ENCODE measurements at regions not wholly inside any gene's neighbourhood (a gene's known extent, or its start where the extent isn't known, plus 50 kb on each side); places are given as distances from the start of the nearest gene placed in this dataset.

DNA sequence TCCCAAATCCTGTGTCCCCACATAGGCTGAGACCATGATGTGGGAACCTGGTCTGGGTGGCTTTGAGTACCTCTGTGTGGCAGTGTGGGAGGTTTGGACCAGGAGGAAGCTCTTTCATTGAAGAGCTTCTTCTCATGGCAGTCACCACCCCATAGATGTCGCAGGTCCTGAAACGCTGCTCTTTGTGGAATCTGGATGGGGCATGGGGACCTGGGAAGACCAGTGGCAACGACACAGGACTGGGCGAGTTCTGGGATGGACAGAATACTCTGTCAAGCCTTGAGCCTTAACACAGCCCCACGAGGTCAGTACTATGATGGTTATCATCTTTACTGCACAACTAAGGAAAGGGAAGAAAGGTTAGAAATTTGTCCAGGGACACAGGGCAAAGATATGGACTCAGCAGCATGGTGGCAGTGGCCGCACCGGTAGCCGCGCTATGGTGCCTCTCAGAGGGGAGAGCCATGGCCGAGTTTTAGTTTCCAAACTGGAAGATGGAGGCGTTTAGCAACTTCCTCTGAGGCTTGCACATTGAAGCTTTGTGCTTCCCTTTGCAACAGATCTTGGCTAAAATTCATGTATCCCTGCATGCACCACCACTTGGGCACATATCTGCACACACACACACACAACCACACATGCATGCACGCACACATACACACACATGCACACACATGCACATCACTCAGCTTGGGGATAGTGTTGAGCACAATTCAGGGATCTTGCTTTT is 117.7 kb upstream of the C1orf174 start:
- DNase-seq, result no peak

DNA sequence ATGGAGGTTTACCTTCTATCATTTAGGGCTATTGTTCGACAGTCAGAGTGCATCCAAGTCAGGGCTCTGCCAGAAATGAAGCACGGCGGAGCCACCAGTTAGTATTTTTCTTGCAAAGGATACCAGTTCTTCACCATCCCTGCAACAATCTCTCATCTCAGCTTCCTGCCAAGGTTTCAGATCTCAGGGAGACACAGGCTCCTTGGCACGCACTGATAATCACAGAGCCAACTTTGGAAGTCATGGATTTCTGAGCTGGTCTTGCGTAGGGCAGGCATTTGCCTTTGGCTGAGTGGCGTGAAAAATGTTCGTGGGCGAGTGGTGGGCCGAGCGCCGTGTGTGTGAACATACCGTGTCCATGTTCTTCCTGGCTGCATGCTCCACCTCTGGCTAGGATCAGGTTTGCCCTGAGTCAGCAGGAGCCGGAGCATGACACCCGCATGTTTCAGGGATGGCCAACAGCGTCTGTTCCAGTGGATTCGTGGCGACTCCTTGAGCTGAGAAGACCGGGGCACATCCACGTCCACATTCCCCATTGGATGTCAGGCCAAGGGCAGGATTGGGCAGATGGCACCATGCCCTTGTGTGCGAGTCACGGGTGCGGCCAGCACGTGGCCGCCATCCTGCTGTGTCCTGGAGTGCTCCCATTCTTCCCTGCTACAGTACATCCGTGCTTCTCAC is 118.5 kb upstream of the C1orf174 start:
- DNase-seq, result no peak

GRCh38 chr1:4019147-4019521 is 119.1 kb upstream of the C1orf174 start:
- DNase-seq, result no peak

GRCh38 chr1:4019606-4020331 is 119.7 kb upstream of the C1orf174 start:
- DNase-seq, result no peak

GRCh38 chr1:4020449-4020848 is 120.4 kb upstream of the C1orf174 start:
- DNase-seq, result no peak

DNA sequence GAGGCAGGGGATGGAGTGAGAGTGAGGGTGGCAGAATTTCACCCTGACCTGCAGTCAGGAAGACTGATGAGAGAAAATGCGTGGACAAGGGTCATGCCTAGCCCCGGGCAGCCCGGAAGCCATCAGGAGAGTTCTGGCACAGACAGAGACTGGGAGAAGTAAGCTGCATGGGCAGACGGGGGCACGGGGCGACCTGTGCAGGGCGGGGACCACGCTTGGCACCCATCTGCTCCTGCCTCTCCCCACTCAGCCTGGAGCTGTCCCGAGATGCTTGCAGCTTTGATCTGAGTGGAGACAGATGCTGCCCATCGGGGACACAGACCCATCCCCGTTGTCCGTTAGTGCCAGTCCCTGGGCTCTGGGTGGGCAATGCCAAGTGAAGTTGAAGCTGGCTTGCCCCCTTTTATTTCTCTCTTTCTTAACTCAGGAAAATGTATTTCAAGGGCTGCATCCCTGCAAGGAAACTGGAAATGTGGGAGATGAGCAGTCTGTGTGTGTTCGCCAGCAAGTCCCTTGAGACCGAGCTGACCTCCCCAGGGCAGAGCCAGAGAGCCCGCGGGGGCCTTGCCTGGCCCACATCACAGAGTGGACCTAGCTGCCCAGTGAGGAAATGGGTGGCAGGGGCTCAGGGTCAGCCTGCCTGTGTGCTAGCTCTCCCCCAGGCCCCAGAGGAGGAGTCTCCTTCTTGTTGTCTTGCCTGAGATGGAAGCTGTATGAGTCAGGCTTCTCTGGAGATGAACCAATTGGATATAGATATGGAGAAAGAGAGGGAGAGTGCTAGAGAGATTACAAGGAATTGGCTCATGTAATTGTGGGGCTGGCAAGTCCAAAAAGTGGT is 121.3 kb upstream of the C1orf174 start:
- no peak for DNase-seq

GRCh38 chr1:4021974-4022268 is 121.8 kb upstream of the C1orf174 start:
- no peak for DNase-seq

DNA sequence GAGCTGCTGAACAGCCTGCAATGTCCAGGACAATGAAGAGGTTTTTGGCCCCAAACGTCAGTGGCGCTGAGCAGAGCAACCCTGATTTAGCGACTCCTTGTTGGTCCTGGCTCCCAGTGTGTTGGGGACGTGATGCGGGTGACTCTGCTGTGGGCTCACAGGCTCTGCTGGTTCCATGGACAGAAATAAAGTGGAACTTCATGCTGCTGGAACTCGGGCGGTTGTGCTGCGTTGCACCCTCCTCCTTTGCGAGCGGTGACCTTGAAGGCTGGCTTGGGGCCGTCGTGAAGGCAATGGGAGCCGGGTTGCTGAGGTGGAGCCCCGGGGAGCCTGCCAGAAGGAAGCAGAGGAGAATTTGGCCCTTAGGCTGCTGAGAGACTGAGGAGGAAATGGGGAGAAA is 122.6 kb upstream of the C1orf174 start:
- no peak for DNase-seq

GRCh38 chr1:4023678-4024077 is 123.6 kb upstream of the C1orf174 start:
- peak; percentile 29 for DNase-seq

- no peak for DNase-seq
Observed at GRCh38 chr1:4024811-4025210, 124.7 kb upstream of the C1orf174 start.

DNA sequence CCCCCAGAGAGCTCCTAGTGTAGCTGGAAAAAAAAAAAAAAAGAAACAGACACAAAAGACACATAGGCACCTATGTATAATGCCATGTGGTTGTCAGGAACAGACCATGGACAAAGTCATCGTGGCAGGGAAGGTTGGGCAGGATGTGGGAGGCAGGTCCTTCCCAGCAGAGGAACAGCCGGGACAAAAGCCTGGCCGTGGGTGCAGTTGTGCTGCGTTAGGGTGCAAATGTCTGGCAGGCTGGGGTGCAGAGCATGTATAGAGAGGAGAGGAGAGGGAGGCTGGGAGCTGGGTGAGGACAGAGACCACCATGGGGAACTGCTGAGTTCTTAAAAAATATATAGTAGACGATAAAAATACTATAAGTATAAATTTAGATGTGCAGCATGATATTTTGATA is 125.7 kb upstream of the C1orf174 start:
- no peak for DNase-seq

- no peak for DNase-seq
Observed at GRCh38 chr1:4027008-4027407, 126.9 kb upstream of the C1orf174 start.

- DNase-seq, result no peak
Observed at GRCh38 chr1:4027492-4028138, 127.5 kb upstream of the C1orf174 start.

- DNase-seq, result no peak
Observed at GRCh38 chr1:4028139-4028501, 128.0 kb upstream of the C1orf174 start.

- DNase-seq, result no peak
Observed at GRCh38 chr1:4029376-4029775, 129.3 kb upstream of the C1orf174 start.

- DNase-seq, result no peak
Observed at GRCh38 chr1:4032571-4032970, 132.5 kb upstream of the C1orf174 start.

GRCh38 chr1:4033129-4033676 is 133.1 kb upstream of the C1orf174 start:
- no peak for DNase-seq

DNA sequence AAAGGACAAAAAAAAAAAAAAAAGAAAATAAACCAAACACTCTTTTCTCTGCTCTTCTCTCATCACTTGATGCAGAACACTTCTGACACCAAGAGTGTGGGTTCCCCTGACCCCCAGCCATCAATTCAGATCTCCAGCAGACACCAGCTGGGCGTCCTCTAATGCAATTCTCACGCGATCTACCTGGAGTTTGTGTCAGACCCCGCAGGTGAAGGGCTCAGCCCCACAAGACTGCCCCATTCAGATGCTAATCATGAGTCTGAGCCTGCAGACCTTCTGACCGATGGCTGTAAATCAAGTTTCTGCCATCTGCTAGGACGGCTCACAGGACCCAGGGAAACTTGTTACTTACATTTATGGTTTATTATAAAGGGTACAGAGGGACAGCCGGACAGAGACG is 133.6 kb upstream of the C1orf174 start:
- DNase-seq, result no peak

DNA sequence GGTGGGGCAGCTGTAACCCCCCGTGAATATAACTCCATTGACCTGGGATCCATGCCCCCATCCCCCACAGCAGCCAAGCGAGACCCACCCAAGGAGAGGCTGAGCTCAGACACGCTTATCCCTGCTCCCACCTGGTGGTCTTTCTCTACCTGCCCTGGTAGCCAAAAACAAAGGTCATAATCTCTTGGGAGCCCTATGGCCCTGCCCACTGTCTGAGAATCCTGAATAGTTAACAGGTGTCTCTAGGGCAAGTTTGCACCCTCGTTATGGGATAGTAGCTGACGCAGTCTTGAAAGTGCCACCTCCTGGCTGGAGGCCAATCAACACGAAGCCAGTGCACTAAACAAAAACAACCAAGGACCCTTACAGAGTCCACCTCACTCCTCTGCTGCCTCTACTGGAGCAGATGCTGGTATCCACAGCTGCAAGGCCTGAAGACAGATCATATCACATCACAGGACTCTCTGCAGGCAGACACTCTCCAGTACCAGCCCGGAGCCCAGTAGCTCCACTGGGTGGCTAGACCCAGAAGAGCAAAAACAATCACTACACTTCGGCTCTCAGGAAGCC is 134.3 kb upstream of the C1orf174 start:
- no peak for DNase-seq

DNA sequence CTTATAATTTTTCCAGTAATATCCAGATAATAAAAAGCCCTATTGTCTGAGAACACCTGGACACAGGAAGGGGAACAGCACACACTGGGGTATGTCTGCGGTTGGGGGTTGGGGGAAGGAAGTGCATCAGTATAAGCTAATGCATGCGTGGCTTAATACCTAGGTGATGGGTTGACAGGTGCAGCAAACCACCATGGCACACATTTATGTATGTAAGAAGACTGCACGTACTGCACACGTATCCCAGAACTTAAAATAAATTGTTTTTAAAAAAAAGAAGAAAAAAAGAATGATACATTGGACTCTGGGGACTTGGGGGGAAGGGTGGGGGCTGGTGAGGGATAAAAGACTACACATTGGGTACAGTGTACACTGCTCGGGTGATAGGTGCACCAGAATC is 144.9 kb upstream of the C1orf174 start:
- DNase-seq, result peak; percentile 10

GRCh38 chr1:4045397-4046010 is 145.4 kb upstream of the C1orf174 start:
- peak; percentile 20 for DNase-seq

Measured in NCI-H69 (cell line).